Spleen (tissue), 3 donors: ENCODE measurements at regions not wholly inside any gene's neighbourhood (a gene's known extent, or its start where the extent isn't known, plus 50 kb on each side); places are given as distances from the start of the nearest gene placed in this dataset.

Experiments
- POLR2A ChIP-seq, 3 donors: fragments of 450-650 bp; IDR thresholded peaks; one replicate each; pipeline ENCODE4 v1.5.1; 2017; ENCODE audit warnings: antibody characterized with exemption in 3 of 3, mild to moderate bottlenecking in 1 of 3
- POLR2AphosphoS5 ChIP-seq, 3 donors: sonication (generic); formaldehyde crosslinking; IDR thresholded peaks; one replicate each; pipeline ENCODE4 v1.5.1; 2017; ENCODE audit warnings: antibody characterized with exemption in 3 of 3

DNA sequence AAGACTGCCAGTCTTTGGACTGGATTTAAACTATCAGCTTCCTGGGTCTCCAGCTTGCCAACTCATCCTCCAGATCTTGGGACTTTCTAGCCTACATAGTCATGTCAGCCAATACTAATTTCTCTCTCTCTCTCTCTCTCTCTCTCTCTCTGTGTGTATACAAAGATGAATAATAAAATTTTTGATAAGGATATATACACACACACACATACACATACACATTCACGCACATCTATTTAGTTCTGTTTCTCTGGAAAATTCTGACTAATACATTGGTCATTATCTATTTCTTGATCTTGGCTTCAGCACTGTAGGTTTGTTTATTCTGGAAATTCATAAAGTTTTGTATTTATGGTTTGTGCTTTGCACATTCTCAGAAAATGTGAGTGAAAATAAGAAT is 1606.2 kb upstream of the NUDT12 start:
- TF ChIP-seq POLR2AphosphoS5 (IDR thresholded peaks at IDR 0.05), result no peak
- no peak for TF ChIP-seq POLR2A (IDR thresholded peaks at IDR 0.05)
